Transverse colon (tissue), 4 donors: ENCODE measurements at regions not wholly inside any gene's neighbourhood (a gene's known extent, or its start where the extent isn't known, plus 50 kb on each side); places are given as distances from the start of the nearest gene placed in this dataset.

Experiments used
- POLR2AphosphoS5 ChIP-seq, 3 donors: sonication (generic); formaldehyde crosslinking; IDR thresholded peaks; one replicate each; pipeline ENCODE4 v1.6.1; 2016; ENCODE audit warnings: antibody characterized with exemption in 3 of 3
- TF ChIP-seq, protein P1 (sequence below), 5 experiments: fragments of 200-600 bp in 3 of 5; fragments of 450-650 bp in 2 of 5; sonication (generic) in 3 of 5; IDR thresholded peaks; 1 replicate in 2 of 5; 2 replicates in 3 of 5; pipeline ENCODE4 v1.5.1; 2016 to 2017; ENCODE audit warnings: antibody characterized with exemption in 5 of 5, inconsistent platforms in 3 of 5, mild to moderate bottlenecking in 2 of 5, moderate library complexity in 1 of 5

DNA sequence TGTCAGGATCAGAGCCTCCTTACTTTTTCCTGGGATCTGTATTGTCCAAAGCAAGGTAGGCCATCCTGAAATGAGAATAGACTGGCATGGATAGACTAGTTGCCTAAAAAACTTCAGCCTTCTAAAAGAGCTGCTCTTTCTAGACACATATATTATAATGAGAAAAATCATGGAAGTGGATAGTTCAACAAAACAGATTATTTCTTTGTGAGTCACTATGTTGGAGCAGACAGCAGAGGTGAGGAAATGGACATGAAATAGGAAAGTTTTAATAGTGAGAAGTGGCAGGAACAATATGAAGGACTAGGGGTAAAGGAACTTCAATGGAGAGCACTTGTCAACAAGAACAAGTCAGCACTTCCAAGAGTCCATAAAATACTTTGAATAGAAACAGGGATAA, 101.9 kb upstream of the ANO3 start:
- no peak for TF ChIP-seq POLR2AphosphoS5 (IDR thresholded peaks at IDR 0.05)
- TF ChIP-seq, protein P1, sequence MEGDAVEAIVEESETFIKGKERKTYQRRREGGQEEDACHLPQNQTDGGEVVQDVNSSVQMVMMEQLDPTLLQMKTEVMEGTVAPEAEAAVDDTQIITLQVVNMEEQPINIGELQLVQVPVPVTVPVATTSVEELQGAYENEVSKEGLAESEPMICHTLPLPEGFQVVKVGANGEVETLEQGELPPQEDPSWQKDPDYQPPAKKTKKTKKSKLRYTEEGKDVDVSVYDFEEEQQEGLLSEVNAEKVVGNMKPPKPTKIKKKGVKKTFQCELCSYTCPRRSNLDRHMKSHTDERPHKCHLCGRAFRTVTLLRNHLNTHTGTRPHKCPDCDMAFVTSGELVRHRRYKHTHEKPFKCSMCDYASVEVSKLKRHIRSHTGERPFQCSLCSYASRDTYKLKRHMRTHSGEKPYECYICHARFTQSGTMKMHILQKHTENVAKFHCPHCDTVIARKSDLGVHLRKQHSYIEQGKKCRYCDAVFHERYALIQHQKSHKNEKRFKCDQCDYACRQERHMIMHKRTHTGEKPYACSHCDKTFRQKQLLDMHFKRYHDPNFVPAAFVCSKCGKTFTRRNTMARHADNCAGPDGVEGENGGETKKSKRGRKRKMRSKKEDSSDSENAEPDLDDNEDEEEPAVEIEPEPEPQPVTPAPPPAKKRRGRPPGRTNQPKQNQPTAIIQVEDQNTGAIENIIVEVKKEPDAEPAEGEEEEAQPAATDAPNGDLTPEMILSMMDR (IDR thresholded peaks at IDR 0.05), result no peak
